HG02884 (cell line): ENCODE measurements at regions not wholly inside any gene's neighbourhood (a gene's known extent, or its start where the extent isn't known, plus 50 kb on each side); places are given as distances from the start of the nearest gene placed in this dataset.
"Not testable (repeated sequence)": the region's sequence is repeated elsewhere in the genome, so short reads cannot be mapped to it uniquely, and the experiment has no call there.

Experiments
- ATAC-seq: cut with Tn5 transposase; IDR thresholded peaks from one replicate; pipeline ENCODE4 v1.9.1; 2021; ENCODE audit warnings: mild to moderate bottlenecking, moderate library complexity; ENCODE audit not compliant: unreplicated experiment

DNA sequence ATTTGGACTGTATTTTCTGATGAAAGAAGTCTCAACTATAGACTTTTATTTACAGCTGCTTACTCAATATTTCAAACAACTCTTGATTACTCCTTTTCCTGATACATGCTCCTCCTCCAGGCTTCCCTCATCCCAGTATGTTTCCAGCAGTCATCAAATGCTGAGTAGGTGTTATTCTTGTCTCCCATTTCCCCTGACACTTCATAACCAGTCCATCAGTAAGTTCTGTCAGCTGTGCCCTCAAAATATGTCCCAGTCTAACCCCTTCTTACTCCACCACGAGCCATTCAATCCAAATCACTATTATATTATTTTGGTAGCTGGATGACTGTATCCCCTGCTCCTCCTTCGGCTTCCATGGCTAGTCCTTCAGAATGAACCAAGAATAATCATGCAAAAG, 189.1 kb upstream of the DTNA start:
- no peak for ATAC-seq

DNA sequence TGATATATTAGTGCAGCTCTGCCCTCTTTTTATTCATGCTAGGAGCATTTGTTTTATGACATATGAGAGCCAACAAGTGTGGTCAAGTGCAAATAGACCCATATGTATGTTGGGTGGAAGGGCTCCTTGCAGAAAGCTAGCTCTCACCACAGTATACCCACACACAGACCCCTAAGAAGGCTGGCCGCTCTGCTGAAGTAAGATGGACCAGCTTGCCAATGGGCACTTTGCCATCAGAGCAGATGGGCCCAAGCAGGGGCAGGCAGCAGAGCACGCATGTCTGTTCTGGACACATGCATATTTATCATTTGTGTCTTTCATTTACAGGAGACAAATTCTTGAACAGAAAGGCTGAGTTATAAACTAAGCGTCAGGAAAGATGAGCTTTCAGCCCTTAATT, 187.5 kb upstream of the DTNA start:
- no peak for ATAC-seq

DNA sequence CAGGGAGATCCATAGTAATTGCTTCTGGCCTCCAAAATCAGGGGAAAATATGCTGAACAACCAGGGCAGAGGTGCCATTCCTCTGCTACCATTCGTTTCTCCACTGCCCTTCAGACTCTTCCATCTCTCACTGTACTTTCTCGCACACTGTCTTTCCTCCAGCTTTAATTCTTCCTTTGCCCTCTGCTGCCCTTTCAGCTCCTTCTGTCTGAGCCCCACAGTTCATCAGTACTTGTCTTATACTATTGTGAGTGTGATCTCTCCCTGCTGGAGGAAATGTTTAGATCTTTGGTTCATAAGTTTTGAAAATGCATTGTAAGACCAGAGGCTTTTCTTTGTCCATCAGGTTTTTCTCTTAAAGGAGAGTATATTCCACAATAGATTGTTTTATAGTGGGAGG, 184.9 kb upstream of the DTNA start:
- ATAC-seq, result no peak

DNA sequence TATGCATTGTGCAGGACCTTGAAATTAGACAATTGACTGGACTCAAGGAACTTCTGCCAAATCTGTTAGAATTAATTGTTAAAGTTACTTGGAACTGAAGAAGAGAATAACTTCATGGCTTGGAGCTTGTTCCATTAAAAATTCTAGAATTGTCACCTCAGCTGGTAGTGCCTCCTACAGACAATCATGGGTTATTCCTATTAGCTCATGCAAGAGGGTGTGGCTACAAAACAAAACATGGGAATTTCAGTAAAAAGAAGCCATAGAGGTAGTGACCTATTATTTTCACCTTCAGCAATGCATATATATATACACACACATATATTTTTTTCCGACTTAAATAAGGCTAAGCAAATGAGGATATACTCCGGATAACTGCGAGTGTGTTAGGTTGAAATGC, 181.9 kb upstream of the DTNA start:
- no peak for ATAC-seq

DNA sequence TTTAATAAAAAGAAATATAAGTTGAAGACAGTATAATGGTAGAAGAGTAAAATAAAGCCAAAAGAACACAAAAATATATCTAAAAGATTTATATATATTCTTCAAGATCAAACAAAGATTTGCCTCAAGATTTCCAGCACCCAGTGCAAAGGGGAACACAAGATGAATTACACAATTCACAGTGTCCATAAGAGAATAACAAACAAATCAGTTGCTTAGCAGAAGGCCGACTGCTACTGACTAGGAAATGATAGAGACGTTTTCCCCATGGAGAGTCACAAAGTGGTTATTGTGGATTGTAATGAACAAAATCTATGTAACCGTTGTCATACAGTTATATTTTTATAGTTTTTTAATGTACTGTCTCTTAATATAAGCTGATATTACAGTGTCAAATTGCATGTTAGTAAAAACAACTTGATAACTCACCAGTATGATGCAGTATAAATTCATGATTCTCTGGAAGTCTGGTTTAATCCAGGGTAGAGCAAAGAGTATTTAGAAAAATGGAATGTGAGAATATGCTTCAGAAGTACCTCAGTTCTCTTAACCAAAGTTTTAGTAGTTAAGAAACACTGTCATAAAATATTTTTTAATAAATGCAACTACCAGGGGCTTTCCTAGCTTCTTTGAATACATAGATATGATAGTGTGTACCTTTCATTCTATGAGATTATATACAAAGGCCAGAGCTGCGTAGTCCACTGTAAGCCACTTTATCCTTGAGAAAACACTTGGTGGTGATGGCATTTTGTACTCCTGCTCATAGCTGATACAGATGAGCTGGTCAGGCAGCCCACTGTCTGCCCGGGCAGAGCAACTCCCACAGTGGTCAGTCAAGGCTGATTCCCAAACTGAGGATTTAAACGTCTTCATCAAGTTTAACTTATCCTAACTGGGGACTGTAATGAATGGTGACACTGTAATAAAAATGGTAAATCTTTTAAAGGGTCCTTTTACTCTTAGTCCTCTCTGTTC, 180.5 kb upstream of the DTNA start:
- ATAC-seq, result no peak

DNA sequence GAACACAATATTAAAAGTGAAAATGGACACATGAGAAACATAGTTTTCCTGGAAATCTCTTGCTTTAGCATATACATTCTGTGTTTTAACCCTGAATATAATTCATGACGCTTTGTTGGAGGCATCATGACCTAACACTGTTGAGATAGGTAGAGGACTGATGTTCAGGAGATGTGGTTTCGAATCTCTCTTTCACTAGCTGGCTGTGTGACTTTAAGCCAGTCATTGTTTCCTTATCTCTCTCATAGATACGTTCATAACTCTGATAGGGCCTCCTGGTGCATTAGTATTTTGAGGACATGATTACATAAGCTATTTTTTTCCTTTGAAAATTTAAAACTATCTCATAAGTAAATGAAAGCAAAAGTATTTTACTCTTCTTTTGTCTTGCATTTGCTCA, 179.0 kb upstream of the DTNA start:
- no peak for ATAC-seq

DNA sequence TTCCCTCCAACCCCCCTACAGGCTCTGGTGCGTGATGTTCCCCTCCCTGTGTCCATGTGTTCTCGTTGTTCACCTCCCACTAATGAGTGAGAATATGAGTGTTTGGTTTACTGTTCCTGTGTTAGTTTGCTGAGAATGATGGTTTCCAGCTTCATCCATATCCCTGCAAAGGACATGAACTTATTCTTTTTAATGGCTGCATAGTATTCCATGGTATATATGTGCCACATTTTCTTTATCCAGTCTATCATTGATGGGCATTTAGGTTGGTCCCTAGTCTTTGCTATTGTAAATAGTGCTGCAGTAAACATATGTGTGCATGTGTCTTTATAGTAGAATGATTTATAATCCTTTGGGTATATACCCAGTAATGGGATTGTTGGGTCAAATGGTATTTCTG, 175.5 kb upstream of the DTNA start:
- not testable (repeated sequence) for ATAC-seq

DNA sequence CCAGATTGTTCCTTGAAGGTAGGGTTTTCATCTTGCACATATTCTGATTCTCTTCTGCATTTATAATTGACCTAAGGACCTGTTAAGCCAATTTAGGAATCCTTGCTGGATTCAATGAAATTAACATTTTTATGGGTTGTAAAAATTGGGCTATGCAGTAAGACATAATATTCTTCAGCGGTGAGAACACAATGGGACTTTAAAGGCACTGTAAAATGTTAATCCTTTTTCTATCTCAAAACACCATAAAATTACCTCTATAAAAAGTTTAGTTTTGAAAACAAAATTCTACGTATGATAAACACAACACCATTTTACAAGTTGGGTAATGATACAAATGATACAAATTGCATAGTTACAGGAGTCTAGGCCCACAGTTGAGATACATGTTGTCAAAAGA, 169.2 kb upstream of the DTNA start:
- ATAC-seq, result no peak

DNA sequence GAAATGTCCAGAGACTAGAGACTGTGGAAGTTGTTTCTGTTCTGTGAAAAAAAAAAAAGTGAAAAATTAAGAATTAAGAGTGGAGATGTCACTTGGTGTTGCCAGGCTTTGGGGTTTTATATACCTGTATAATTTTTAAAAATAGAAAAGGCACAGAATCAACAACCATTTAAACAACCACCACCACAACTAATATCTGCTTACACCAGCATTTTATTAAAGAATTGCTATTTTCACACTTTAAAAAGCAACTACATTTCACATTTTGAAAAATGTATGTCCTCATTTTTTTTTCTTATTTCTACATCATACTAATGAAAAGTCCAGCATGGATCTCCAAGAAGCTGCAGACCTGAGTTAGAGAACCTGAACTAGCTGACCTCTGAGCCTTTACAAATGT, 167.5 kb upstream of the DTNA start:
- ATAC-seq, result no peak

DNA sequence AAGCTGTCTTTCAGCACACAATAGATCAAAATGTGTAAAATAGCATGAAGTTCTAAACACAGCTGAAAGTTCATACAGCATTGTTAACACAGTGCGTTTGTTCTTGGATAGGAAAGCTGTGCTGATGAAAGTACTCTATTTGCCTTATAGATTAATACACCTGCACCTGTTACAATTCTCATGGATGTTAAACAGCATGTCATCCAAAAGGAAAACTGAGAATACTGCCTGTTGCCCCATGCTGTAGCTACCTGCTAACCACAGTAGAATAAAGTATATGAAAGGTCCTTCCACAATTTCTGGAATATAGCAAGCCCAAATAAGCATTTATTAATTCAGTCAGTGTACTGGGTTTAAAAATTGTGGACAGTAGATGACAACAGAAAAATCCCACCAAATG, 166.7 kb upstream of the DTNA start:
- ATAC-seq, result no peak

DNA sequence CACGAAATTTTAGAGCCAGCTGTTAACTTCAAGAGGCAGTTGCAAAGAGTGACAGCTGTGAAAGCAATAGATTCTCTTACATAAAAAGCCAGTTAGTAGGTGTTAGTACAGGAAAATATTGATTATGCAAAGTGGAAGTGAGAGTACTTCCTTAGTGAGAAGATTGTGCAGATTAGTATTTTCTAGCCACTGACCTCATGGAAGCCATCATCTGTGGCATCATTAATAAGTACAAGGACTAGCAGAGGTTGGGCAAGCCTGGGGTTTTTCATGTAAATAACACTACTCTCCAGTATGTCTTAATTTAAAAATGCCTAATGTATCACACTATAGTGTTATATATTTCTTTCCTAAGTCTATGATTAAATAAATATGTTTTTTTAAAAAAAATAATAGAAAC, 166.2 kb upstream of the DTNA start:
- no peak for ATAC-seq

DNA sequence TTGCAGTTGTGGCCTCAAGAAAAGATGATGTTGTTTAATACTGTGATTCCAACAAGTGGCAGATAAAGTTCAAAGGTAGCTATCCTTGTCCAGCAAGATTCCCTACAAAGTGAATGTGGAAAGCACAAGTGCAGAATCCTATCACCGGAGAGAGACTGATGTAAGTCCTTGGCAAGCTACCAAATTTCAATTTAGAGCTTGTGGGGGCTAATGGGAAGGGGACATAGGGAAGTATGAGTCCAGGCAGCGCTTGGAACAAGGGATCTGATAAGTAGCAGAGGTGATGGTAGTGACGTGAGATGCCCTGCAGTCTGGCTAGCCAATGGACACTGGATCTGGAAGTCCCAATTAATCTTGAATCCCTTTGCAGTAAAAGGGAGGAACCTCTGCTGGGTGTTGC, 165.2 kb upstream of the DTNA start:
- no peak for ATAC-seq

DNA sequence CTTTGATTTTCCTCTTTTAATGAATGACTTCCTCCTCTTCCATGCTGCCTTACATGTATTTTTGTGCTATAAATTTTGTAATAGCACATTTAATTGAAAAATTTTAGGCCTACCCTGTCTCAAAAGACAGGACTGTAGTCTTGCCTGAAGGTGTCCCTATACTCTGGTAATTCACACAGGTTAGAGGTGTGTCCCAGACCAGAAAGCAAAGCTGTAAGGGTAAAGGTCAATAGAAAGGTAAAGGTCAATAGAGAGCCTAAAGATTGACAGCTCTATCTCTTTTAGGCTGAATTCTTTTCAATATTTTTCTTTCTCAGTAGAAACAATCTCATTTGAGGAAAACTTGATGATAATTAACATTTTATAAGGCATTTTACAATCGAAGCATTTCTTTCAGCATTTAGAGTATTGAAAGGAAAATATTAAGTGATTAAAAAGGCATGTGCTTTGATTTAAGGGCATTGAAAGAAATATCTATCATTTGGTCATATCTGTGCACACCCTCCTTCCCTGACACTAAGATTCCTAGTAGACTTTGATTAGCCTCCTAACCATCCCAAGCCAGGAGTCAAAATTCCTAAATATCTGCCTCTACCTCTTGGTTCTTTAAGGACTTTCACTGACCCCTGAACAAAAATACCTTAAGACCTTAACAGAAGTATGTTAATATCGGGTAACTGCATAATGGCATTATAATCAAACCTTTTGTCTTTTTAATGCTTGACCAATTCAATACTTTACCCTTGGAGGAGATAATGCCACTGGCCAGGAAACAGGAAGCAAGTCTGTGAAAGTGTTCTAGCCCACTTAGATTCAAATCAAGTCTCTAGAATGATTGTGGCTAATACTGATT, 161.8 kb upstream of the DTNA start:
- ATAC-seq, result no peak

DNA sequence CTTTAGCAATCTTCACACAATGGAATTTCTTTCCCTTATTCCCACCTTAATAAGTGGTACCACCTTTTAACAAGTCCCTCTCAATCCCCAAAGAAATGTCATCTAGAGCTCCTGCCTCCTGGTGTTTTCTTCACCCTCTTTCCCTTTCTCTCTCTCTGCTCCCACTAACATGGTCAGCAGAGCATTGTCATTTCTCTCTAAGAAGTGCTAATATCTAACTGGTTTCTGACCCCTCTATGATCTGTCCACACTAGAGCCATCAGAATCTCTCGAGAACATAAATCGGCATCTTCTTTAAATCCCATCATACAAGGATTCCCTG, 161.2 kb upstream of the DTNA start:
- no peak for ATAC-seq

DNA sequence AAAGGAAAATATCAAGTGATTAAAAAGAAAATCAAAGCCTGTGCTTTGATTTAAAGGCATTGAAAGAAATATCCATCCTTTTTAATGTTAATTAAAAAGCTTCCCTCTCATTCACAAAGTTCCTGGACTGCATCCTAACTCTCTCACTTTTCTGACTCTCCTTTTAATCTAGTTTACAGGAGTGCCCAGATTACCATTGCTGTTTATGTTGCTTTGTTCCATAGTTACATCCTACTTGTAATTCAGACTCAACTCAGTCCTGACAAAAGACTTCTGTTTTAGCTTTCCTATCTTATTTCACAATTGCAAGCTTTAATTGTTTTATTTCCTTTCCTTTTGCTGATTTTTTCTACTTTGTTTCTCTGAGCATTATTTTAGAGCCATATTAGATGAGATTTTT, 160.7 kb upstream of the DTNA start:
- no peak for ATAC-seq

DNA sequence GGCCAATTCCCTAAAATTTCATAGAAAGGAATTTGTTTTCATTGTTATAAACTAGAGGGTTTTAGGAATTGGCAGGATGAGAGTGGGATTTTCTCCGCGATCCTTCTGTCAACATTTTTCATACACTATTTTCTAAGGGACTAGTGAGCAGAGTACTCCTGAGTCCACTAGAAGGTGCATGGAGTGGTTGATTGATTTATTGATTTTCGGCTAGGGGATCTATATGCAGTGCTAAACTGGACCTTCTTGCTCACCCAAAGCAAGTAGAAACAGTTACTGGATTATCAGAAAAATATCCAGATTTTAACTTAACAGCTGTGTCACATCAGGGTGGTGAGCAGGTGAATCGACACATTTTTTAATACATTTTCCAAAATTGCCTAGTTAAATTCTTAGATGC, 159.9 kb upstream of the DTNA start:
- ATAC-seq, result no peak

DNA sequence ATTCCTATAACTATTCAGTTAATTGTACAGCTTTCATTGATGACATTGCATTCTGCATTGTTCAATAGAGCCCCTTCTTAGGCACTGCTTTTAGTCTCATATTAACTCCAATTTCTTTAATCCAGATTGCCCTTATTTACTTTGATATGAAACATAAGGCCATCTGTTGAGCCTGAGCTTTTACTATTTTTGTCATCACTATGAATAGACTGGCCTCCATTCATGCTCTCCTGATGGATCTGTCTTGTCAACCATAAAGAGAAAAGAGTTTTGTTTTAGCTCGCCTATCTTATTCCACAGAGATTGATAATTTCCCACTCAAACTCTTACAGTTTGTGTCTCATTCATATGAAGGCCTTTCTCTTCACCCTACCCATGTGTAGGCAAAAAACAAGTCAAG, 159.2 kb upstream of the DTNA start:
- ATAC-seq, result no peak

DNA sequence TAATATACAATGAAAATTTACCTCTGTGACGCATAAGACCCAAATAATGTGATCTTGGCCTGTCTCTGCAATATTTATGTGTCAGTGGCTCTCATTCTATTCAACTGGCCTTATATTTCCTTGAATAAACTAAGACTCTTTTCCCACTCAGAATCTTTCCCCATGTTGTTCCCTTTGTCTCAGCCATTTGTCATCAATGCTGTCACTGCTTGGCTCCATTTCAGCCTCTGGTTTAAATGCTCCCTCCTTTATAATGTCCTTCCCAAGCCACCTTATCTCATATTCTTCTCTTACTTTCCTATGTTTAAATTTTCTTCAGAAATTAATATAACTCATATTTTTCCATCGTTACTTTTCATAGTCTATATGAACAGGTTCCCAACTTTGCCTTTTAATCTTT, 158.3 kb upstream of the DTNA start:
- ATAC-seq, result no peak

DNA sequence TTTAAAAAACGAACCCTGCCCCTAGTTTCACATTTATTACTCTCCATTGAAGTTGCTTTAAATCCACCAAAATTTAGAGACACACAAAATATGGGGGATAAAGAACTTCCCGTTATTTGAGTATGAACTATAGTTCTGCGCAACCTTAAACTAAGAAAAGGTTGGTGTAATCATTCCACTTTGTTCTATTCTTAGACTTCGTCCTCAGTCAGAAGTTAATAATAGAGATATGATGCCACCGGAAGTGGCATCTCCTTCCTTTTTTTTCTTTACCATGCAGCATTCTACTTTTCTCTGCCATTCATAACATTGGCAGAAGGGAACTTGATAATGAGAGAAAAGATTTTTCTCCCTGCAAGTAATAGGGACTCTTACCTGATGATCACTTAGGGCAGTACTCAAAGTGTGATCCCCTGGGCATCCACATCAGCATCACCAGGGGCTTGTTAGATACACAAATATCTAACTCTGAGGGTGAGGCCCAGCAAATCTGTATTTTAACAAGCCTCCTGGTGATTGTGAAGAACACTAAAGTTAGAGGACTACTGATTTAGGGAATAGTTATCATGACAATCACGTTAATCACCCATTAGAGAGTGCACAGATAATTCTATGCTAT, 147.7 kb upstream of the DTNA start:
- ATAC-seq, result no peak

DNA sequence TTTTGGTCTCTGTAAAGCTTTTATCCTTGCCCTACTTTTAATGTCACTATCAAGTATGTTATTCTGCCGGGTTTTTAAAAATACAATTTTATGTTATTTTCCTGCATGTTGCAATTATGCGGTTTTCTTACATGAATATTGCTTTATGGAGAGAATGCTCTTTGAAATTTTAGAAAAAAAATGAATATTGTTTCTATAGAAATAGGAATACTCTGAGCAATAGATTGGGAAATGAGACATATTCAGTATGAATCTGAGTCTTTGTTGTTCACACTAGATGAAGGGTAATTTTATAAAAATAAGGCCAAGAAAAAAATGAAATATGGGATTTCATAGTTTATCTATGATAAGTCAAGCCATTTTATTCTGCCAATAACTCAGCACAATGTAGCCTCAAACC, 142.2 kb upstream of the DTNA start:
- no peak for ATAC-seq

DNA sequence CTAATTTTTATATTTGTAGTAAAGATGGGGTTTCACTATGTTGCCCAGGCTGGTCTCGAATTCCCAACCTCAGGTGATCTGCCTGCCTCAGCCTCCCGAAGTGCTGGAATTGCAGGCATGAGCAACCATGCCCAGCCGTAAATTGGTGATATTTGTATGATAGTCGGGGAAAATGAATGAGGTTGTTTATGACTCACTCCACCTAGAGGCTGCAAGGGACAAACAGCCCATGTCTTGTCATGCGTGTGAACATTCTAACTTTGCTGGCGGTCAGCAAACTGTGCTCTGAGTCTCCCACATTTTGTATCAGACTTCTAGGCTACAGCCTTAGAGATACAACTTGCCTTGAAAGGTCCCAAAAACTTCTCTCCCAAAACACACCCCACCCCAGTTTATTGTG, 133.5 kb upstream of the DTNA start:
- ATAC-seq, result no peak

DNA sequence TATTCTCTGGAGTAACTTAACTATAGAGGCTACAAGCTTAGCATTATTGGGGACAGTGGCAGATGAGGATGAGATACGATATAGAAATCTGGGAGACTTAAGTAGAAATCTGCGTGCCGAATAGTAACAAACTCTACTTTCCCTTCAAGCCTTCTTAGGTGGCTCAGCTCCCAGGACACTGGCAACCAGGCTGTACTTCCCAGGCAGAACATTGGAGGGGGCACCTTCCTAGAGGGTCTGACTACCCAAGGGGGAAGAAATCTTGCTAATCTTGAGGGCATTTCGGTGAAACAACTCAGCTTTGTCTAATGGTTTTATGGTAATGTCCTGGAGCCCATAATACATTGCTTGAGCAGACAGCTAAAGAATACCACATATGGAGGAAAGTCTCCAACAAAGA, 126.2 kb upstream of the DTNA start:
- ATAC-seq, result no peak
